ENCODE measurements at regions not wholly inside any gene's neighbourhood (a gene's known extent, or its start where the extent isn't known, plus 50 kb on each side); places are given as distances from the start of the nearest gene placed in this dataset.

DNA sequence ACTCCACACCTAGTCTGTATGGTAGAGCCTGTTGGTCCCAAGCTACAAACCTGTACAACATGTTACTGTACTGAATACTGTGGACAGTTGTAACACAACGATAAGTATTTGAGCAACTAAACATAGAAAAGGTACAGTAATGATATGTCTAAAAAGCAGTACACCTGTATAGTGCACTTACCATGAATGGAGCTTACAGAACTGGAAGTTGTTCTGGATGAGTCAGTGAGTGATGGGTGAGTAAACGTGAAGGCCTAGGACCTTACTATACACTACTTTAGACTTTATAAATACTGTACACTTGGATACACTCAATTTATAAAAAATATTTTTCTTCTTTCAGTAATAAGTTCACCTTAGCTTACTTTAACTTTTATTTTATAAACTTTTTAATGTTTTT lies 104.0 kb downstream of the TMA16 start:
- Histone ChIP-seq H3K36me3 (ENCODE audit: control insufficient read depth in 3 of 3, insufficient read depth in 2 of 3, low read depth in 1 of 3, low read length in 3 of 3) (no peaks in the 10 kb centered on the region), H3K4me3 (ENCODE audit: low read depth in 1 of 3, low read length in 3 of 3) (no peak overlapping the region), H3K4me1 (ENCODE audit: control insufficient read depth in 3 of 3, insufficient read depth in 2 of 3, low read depth in 1 of 3, low read length in 2 of 3) (no peaks in the 10 kb centered on the region), H3K27ac (ENCODE audit: low read depth in 1 of 3, low read length in 2 of 3) (no peak overlapping the region), H3K27me3 (ENCODE audit: control insufficient read depth in 3 of 3, insufficient read depth in 3 of 3, low read length in 3 of 3) (no peaks in the 10 kb centered on the region), H3K9me3 (ENCODE audit: control insufficient read depth in 2 of 2, insufficient read depth in 1 of 2, low read depth in 1 of 2, low read length in 1 of 2) (no peaks in the 10 kb centered on the region)
- DNase-seq: no peak
- FAIRE-seq: no peak
- WGBS, 3 donors: 78 to 88% (median 81%) methylated on average over 2 of the region's 2 CpGs

GRCh38 chr4:163600727-163601126 lies 106.2 kb downstream of the TMA16 start:
- H3K4me3 ChIP-seq (ENCODE audit: low read depth in 1 of 3, low read length in 3 of 3): no peak overlapping the region
- WGBS, 3 donors: 46 to 67% (median 61%) methylated on average over 6 of the region's 6 CpGs
- H3K4me1 ChIP-seq (ENCODE audit: control insufficient read depth in 3 of 3, insufficient read depth in 2 of 3, low read depth in 1 of 3, low read length in 2 of 3): no peaks in the 10 kb centered on the region
- H3K27ac ChIP-seq (ENCODE audit: low read depth in 1 of 3, low read length in 2 of 3): no peak overlapping the region
- FAIRE-seq: no peak
- H3K27me3 ChIP-seq (ENCODE audit: control insufficient read depth in 3 of 3, insufficient read depth in 3 of 3, low read length in 3 of 3): no peaks in the 10 kb centered on the region
- DNase-seq: no peak
- no peaks in the 10 kb centered on the region for H3K36me3 ChIP-seq (ENCODE audit: control insufficient read depth in 3 of 3, insufficient read depth in 2 of 3, low read depth in 1 of 3, low read length in 3 of 3)
- no peaks in the 10 kb centered on the region for H3K9me3 ChIP-seq (ENCODE audit: control insufficient read depth in 2 of 2, insufficient read depth in 1 of 2, low read depth in 1 of 2, low read length in 1 of 2)

GRCh38 chr4:163603257-163603656 lies 108.8 kb downstream of the TMA16 start:
- Histone ChIP-seq H3K36me3 (ENCODE audit: control insufficient read depth in 3 of 3, insufficient read depth in 2 of 3, low read depth in 1 of 3, low read length in 3 of 3) (no peaks in the 10 kb centered on the region), H3K27ac (ENCODE audit: low read depth in 1 of 3, low read length in 2 of 3) (no peak overlapping the region), H3K9me3 (ENCODE audit: control insufficient read depth in 2 of 2, insufficient read depth in 1 of 2, low read depth in 1 of 2, low read length in 1 of 2) (no peaks in the 10 kb centered on the region), H3K4me3 (ENCODE audit: low read depth in 1 of 3, low read length in 3 of 3) (no peak overlapping the region), H3K27me3 (ENCODE audit: control insufficient read depth in 3 of 3, insufficient read depth in 3 of 3, low read length in 3 of 3) (no peaks in the 10 kb centered on the region), H3K4me1 (ENCODE audit: control insufficient read depth in 3 of 3, insufficient read depth in 2 of 3, low read depth in 1 of 3, low read length in 2 of 3) (no peaks in the 10 kb centered on the region)
- FAIRE-seq (no peak), DNase-seq (no peak)
- 41 to 50% (median 47%) methylated on average over 5 of the region's 5 CpGs for WGBS, 3 donors

- DNase-seq (no peak), FAIRE-seq (no peak)
- H3K9me3 ChIP-seq (ENCODE audit: control insufficient read depth in 2 of 2, insufficient read depth in 1 of 2, low read depth in 1 of 2, low read length in 1 of 2): no peaks in the 10 kb centered on the region
- H3K36me3 ChIP-seq (ENCODE audit: control insufficient read depth in 3 of 3, insufficient read depth in 2 of 3, low read depth in 1 of 3, low read length in 3 of 3): no peaks in the 10 kb centered on the region
- no peak overlapping the region for H3K4me3 ChIP-seq (ENCODE audit: low read depth in 1 of 3, low read length in 3 of 3)
- no peak overlapping the region for H3K27ac ChIP-seq (ENCODE audit: low read depth in 1 of 3, low read length in 2 of 3)
- H3K4me1 ChIP-seq (ENCODE audit: control insufficient read depth in 3 of 3, insufficient read depth in 2 of 3, low read depth in 1 of 3, low read length in 2 of 3): no peaks in the 10 kb centered on the region
- H3K27me3 ChIP-seq (ENCODE audit: control insufficient read depth in 3 of 3, insufficient read depth in 3 of 3, low read length in 3 of 3): no peaks in the 10 kb centered on the region
- 53 to 65% (median 59%) methylated on average over 2 of the region's 2 CpGs for WGBS, 3 donors
These were observed 112.6 kb downstream of the TMA16 start for GRCh38 chr4:163606896-163607691.

- WGBS, 3 donors: 60 to 84% (median 80%) methylated on average over 2 of the region's 2 CpGs
- Histone ChIP-seq H3K4me3 (ENCODE audit: low read depth in 1 of 3, low read length in 3 of 3) (no peak overlapping the region), H3K9me3 (ENCODE audit: control insufficient read depth in 2 of 2, insufficient read depth in 1 of 2, low read depth in 1 of 2, low read length in 1 of 2) (no peaks in the 10 kb centered on the region), H3K36me3 (ENCODE audit: control insufficient read depth in 3 of 3, insufficient read depth in 2 of 3, low read depth in 1 of 3, low read length in 3 of 3) (no peaks in the 10 kb centered on the region), H3K27ac (ENCODE audit: low read depth in 1 of 3, low read length in 2 of 3) (no peak overlapping the region), H3K27me3 (ENCODE audit: control insufficient read depth in 3 of 3, insufficient read depth in 3 of 3, low read length in 3 of 3) (no peaks in the 10 kb centered on the region), H3K4me1 (ENCODE audit: control insufficient read depth in 3 of 3, insufficient read depth in 2 of 3, low read depth in 1 of 3, low read length in 2 of 3) (no peaks in the 10 kb centered on the region)
- DNase-seq: no peak
- FAIRE-seq: no peak
These were observed 114.5 kb downstream of the TMA16 start for GRCh38 chr4:163609019-163609418.

GRCh38 chr4:163610648-163611047 lies 116.2 kb downstream of the TMA16 start:
- Histone ChIP-seq H3K27me3 (ENCODE audit: control insufficient read depth in 3 of 3, insufficient read depth in 3 of 3, low read length in 3 of 3) (no peaks in the 10 kb centered on the region), H3K4me1 (ENCODE audit: control insufficient read depth in 3 of 3, insufficient read depth in 2 of 3, low read depth in 1 of 3, low read length in 2 of 3) (no peaks in the 10 kb centered on the region), H3K36me3 (ENCODE audit: control insufficient read depth in 3 of 3, insufficient read depth in 2 of 3, low read depth in 1 of 3, low read length in 3 of 3) (no peaks in the 10 kb centered on the region), H3K9me3 (ENCODE audit: control insufficient read depth in 2 of 2, insufficient read depth in 1 of 2, low read depth in 1 of 2, low read length in 1 of 2) (no peaks in the 10 kb centered on the region), H3K4me3 (ENCODE audit: low read depth in 1 of 3, low read length in 3 of 3) (no peak overlapping the region), H3K27ac (ENCODE audit: low read depth in 1 of 3, low read length in 2 of 3) (peak overlapping the region in 1 of 3 donors; percentile 69)
- FAIRE-seq (no peak), DNase-seq (no peak)
- WGBS, 3 donors: 69 to 74% (median 71%) methylated on average over 4 of the region's 4 CpGs

GRCh38 chr4:163611182-163611581 lies 116.7 kb downstream of the TMA16 start:
- no peak overlapping the region for H3K27ac ChIP-seq (ENCODE audit: low read depth in 1 of 3, low read length in 2 of 3)
- no peaks in the 10 kb centered on the region for H3K9me3 ChIP-seq (ENCODE audit: control insufficient read depth in 2 of 2, insufficient read depth in 1 of 2, low read depth in 1 of 2, low read length in 1 of 2)
- 59 to 78% (median 71%) methylated on average over 3 of the region's 3 CpGs for WGBS, 3 donors
- DNase-seq (no peak), FAIRE-seq (no peak)
- no peaks in the 10 kb centered on the region for H3K4me1 ChIP-seq (ENCODE audit: control insufficient read depth in 3 of 3, insufficient read depth in 2 of 3, low read depth in 1 of 3, low read length in 2 of 3)
- no peaks in the 10 kb centered on the region for H3K27me3 ChIP-seq (ENCODE audit: control insufficient read depth in 3 of 3, insufficient read depth in 3 of 3, low read length in 3 of 3)
- no peak overlapping the region for H3K4me3 ChIP-seq (ENCODE audit: low read depth in 1 of 3, low read length in 3 of 3)
- H3K36me3 ChIP-seq (ENCODE audit: control insufficient read depth in 3 of 3, insufficient read depth in 2 of 3, low read depth in 1 of 3, low read length in 3 of 3): no peaks in the 10 kb centered on the region

GRCh38 chr4:163611784-163612445 lies 117.4 kb downstream of the TMA16 start:
- Histone ChIP-seq H3K27ac (ENCODE audit: low read depth in 1 of 3, low read length in 2 of 3) (peak overlapping the region in 1 of 3 donors; percentile 80), H3K4me3 (ENCODE audit: low read depth in 1 of 3, low read length in 3 of 3) (peak overlapping the region in 2 of 3 donors; percentile 6 to 38), H3K4me1 (ENCODE audit: control insufficient read depth in 3 of 3, insufficient read depth in 2 of 3, low read depth in 1 of 3, low read length in 2 of 3) (no peaks in the 10 kb centered on the region), H3K27me3 (ENCODE audit: control insufficient read depth in 3 of 3, insufficient read depth in 3 of 3, low read length in 3 of 3) (no peaks in the 10 kb centered on the region), H3K9me3 (ENCODE audit: control insufficient read depth in 2 of 2, insufficient read depth in 1 of 2, low read depth in 1 of 2, low read length in 1 of 2) (no peaks in the 10 kb centered on the region), H3K36me3 (ENCODE audit: control insufficient read depth in 3 of 3, insufficient read depth in 2 of 3, low read depth in 1 of 3, low read length in 3 of 3) (no peaks in the 10 kb centered on the region)
- FAIRE-seq: no peak
- no peak for DNase-seq
- WGBS, 3 donors: 56 to 80% (median 75%) methylated on average over 2 of the region's 2 CpGs

All from small intestine (tissue), 7 donors.